ENCODE measurements at regions not wholly inside any gene's neighbourhood (a gene's known extent, or its start where the extent isn't known, plus 50 kb on each side); places are given as distances from the start of the nearest gene placed in this dataset.
A peak's percentile ranks its signal among the peaks of the same experiment; 100 is the strongest.

GRCh38 chr4:179751669-179752068 is 2309.4 kb upstream of the AGA start:
- DNase-seq, result no peak

DNA sequence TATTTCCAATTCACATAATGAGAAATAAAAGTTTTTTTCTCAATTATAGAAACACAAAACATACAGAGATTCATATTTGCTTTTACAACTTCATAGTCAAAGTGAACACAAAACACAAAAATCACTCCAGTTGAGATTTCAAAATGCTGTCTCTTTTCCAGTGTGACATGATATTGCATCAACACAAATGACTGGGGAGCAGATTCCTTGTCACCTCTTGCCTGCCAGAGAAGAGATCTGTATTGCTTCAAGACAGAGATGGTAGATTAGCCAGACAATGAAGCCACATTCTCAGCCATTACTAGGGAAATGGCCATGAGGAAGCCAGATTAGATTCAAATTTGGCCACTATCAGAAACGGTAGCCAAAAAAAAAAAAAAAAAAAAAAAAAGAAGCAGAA is 2313.1 kb upstream of the AGA start:
- DNase-seq, result no peak

DNA sequence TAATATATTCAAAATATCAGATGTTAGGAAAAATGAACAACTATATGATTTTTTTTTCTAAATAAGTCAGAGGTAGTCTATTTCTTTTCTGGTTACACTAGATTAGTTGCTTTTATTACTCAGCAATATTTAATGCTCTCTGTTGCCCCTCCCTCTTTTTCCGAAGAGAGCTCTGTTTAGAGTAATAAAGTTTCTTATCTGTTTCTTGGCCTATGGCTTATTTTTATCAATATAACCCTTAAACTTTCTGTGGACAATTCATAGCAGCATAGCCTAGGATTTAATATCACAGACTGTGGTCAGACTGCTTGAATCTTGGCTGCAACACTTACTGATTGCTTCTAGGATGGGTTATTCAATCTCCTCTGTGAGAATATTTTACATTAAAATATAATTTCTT is 2315.4 kb upstream of the AGA start:
- DNase-seq, result no peak

DNA sequence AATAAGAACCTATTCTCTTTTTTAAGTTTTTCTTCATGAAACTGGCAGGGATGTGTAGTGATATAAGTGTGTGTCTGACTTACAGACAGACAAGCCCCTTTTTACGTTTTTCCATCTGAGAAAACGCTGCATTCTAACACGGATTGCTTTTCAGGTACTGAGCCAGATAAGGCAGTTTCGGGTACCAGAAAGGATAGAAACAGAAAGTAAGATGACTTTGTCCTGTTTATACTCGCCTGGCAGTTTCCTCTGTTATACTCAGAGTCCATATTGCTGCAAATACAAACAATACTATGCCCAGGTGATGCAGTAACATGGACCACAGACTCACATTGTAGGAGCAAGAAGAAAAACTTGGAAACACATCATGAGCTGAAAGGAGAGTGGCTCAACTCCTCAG is 2320.6 kb upstream of the AGA start:
- DNase-seq, result no peak

- DNase-seq, result no peak
These were observed 2324.7 kb upstream of the AGA start for GRCh38 chr4:179766938-179767337.

DNA sequence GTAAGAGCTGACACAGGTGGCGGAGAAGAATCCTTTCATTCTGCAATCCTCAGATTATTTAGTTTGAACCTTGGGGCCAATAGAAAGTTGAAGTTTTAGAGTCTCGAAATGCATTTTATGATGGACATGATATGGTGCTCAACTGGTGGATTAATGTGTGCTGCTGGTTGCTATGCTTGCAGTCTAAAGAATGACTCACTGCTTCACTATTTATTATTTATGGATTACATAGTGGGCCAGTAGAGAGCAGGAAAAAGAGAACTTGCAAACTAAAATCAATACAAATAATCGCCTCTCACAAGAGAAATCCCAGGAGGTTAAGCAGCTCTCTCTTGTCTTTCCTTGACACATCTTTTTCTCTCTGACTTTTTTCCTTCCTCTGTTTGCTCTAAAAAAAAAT is 2326.8 kb upstream of the AGA start:
- no peak for DNase-seq

DNA sequence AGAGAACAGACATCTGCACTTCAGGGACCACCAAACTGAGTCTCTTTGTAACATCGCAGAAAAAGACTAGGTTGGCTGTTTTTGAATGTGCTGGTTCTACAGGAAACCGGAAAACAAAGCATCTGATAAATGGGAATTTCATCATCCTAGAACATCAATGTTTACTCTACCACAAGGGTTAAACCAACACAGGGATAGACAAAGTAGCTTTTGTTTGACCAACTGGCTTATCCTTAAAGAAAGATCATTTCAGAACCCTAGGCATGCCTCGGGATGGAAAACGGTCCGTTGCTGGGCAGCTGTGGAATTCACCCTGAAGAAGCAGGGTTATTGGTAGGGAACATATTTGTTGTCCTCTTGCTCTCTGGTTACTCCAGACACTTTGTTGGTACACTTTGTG is 2355.5 kb upstream of the AGA start:
- no peak for DNase-seq

DNA sequence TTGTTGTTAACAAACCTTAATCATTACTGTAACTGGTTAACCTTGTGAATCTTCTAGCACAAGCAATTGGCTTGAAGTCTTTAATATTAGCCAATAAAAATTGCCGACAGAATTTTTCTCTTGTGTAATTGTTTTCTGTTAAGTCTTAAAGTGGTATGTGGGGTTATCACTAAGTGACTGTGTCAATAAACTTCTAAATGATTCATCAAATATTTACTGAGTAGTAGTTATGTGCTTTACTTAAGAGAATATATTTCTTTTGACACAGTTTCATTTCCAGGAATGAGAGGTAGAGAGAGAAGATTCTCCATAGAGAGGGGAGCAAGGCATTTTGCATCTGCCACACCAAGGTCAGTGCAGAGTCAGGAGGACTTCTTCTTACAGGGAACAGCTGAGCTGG is 2361.6 kb upstream of the AGA start:
- no peak for DNase-seq

DNA sequence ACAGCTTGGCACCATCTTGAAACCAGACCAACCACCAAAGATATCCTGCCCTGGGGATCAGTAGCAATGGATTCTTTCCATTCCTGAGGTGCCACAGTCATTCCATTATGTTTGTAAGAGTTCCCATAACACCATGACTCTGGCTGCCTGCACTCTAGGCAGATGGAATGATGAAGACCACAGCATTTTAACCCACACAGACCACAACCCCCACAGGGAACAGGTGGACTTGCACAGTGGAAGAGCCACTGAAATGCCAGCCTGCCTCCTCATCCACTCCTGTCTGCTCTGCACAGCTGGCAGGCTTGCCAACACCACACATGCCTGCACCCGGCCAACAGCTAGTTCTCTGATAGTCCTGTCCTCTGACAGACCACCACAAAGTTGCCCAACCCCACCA is 2362.2 kb upstream of the AGA start:
- DNase-seq, result no peak

DNA sequence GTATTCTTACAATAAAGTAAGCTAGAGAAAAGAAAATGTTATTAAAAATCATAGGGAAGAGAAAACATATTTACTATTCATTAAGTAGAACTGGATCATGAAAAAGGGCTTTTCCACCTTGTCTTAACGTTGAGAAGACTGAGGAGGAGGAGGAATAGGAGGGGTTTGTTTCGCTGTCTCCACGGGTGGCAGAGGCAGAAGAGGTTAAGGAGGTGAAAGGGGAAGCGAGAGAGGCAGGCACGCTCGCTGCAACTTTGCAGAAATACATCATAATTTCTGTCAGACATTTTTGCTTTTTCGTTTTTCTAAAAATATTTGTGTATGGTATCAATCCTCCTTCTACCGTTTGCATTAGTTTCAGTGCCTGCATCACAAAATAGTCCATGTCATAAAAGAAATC is 2375.1 kb upstream of the AGA start:
- DNase-seq, result no peak

DNA sequence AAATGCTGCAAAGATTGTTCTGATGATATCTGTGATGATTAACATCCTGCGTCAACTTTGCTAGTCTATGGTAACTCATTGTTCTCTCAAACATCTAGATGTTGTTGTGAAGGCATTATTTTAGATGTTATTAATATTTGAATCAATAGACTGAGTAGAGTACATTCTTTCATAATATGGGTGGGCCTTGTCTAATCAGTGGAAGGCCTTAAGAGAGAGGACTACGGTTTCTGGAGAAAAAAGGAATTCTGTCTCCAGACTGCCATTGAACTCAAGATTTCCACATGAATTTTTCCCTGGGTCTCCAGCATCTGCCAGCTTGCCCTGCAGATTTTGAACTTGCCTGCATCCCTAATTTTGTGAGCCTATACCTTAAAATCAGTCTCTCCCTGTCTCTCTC is 2381.1 kb upstream of the AGA start:
- DNase-seq, result no peak

DNA sequence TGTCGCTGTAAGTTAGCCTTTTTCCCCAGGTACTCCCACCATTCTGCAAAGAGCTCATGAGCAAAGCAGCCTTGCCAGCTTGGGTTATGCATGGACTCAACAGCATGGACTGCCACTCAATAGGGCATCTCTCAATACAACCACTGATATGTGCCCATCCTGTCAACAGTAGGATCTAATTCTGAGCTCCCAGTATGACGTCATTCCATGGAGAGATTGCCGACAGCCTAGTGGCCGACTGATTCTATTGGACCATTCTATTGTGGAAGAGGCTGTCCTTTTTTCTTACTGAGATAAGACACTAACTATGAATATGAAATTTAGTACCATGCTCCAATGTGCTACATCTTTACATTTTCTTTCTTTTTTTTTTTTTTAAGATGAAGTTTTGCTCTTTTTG is 2389.0 kb upstream of the AGA start:
- no peak for DNase-seq

DNA sequence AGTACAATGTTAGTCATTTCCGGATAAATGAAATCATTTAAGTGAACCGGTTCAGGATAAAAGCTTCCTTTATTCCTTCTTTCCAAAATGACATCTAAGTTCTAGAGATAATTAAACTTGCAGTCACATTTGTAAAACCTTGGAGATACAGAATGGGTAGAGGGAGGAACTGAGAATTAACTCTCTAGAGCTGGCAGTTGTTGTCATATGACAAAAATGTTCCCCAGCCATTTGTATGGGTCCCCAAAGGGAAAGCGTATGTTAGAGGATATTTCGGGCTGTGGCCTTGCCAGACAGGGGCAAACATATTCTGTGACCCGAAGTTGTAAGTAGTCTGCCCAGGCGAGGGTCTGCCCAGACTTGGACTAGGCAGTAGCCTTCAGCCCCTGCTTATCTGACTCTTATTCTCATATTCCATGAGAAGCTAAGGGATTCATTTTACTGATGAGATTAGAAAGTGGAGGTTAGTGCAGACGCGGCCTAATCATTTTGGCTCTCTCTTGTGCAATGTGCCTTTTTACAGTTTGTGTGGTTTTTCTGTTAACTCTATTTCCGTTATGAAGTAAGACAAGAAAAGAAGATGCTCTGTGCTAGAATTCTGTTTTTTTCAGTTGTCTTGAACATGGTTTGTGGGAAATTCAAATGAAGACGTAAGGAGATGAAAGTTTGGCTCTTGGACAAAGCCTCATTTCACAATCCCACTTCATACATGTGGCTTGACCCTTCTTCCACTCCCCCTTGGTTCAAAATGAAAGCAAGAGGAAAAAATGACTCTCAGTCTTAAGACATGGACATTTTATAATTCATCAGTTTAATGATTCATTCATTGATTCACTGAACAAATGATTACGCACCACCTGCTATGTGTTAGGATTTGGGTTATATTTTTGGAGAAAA is 2394.2 kb upstream of the AGA start:
- no peak for DNase-seq

DNA sequence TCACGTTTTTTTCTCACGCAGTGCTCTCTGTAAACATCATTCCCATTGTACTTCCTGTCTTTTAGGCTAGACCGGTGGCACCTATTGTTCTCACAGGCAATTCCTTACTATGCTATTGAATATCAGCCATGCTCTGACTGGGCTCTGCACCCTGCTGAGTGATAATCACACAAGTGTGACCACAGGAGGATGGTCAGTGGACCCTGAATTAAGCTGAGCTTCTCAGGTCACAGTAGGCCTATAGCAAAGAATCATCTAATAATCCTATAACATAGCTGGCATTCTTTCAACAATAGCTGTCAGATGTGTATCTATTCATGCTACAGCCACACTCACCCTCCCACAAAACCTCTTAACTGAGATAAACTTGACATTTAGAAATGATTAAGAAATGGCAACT is 2399.8 kb upstream of the TENM3 start:
- DNase-seq, result no peak

GRCh38 chr4:179855469-179855868 is 2387.7 kb upstream of the TENM3 start:
- no peak for DNase-seq

DNA sequence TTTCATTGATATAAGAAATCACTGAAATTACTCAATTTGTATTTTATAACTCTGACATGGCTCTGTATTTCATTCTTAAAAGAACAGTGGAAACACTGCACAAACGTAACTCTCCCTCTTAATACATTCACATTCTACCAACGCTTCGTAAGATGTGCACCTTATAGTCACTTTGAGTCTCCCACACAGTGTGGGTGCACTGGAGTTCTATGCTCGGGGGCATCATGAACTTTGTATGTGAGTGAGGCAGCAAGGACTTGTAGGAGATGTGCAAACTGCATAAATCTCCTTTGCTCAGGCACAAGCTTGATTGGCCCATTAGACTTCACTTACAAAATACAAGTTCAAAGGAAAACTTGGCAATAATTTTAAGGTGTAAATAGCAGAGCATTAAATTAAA is 2385.0 kb upstream of the TENM3 start:
- DNase-seq, result no peak

DNA sequence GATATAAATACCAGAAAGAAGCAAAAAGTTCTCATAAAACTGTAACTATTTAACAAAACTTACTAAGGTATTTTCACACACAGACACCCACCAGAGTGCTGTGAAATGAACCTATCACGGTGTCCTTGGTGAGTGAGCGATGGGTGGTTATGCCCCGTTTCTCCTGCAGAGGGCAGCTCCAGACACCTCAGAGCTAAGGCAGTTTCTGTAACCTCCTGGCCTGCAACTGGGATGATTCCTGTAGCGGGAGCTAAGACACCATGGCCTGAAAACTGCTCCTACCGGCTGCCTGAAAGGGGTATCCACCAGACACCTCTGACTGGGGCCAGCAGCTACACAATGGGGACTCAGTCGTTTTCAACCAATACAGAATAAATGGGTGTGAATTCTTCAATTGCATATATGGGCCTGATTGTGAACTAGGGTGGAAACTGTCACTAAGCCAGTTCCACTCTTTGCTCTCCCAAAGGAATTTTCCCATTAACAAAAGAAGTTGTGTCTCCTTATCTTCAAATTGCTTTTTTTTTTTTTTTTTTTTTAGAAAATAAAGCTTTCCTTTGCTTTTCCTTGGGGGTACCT is 2375.8 kb upstream of the TENM3 start:
- DNase-seq, result peak; percentile 52

- no peak for DNase-seq
These were observed 2371.5 kb upstream of the TENM3 start for GRCh38 chr4:179871726-179872125.

- no peak for DNase-seq
These were observed 2370.4 kb upstream of the TENM3 start for GRCh38 chr4:179872755-179873154.

GRCh38 chr4:179880756-179881155 is 2362.4 kb upstream of the TENM3 start:
- no peak for DNase-seq

GRCh38 chr4:179894066-179894778 is 2349.0 kb upstream of the TENM3 start:
- DNase-seq, result no peak

DNA sequence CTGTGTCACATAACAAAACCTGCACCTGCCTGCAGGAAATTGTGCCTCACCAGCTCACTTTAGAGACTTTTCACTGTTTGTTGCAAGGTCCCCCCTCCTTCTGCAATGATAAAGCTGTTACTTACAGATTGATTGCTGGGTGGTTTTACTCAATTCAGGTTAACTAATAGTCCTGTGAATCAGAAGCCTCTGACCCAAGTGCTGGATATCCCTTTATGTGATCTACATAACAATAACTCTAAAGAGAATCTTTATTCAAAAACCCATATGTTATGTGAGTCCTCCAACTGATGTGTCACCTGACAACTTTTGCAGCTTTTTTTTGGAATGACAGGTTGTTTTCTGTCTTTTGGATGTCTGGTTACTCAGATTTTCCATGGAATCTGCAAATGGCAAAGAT is 2323.6 kb upstream of the TENM3 start:
- DNase-seq, result no peak

DNA sequence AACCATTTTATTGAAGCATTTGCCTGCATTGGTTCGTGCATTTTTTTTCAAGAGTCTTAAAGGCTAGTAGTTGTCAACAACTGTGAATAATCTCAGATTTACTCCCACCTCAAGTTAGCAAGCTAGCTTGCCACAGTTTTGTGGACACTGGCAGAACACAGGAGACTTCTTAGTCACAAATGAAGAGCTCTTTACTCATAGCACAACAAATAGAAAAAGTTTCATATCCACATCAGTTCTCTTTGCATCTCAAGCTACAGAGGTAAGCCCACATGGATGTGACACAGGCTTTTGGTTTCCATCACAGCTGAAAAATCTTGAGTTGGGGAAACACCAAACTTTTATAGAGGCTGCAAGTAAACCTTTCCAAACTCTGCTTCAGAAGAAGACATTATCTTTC is 2315.7 kb upstream of the TENM3 start:
- DNase-seq, result no peak

GRCh38 chr4:179941911-179942310 is 2301.3 kb upstream of the TENM3 start:
- no peak for DNase-seq

Data from right forelimb (tissue), 1 donor.